ENCODE measurements at regions not wholly inside any gene's neighbourhood (a gene's known extent, or its start where the extent isn't known, plus 50 kb on each side); places are given as distances from the start of the nearest gene placed in this dataset.
A peak's percentile ranks its signal among the peaks of the same experiment; 100 is the strongest.

DNA sequence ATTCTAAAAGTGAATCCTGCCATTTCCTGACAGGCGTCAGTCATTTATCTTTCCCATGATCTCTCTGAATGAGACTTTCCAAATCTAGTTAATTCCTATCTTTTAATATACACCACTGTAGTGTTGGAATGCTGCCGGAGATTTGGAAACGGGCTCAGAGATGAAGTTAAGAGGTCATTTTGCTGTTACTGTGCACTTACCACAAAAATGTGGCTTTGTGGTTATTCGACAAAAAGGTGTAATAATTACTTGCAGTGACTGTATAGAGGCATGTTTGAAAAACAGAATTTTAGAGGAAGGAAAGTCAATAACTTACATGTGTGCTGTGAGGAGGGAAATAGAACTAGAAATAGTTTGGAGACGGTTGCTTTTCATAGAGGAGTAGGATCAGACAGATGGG, 460.2 kb upstream of the BTBD3 start:
- WGBS, 2 experiments (ENCODE audit: extremely low coverage in 1 of 2, insufficient coverage in 1 of 2, insufficient read length in 1 of 2, insufficient replicate concordance in 2 of 2, low coverage in 1 of 2, low lambda C conversion rate in 2 of 2, missing lambda C conversion rate in 1 of 2) = 92% methylated on average over 5 of the region's 5 CpGs; no CpG with 5 or more reads in 1 of the 2 experiments
- peak overlapping the region in 1 of 4 experiments; percentile 43; a peak in 1 of 7 replicates for H3K9ac ChIP-seq (replicated peaks in 1 of 4; ENCODE audit: extremely low read depth in 1 of 4, low read depth in 3 of 4, low read length in 3 of 4)
- ChIA-PET CTCF (ENCODE audit: partially characterized antibody) (no interaction called here), POLR2A (ENCODE audit: partially characterized antibody) (no interaction called here)
- H3K4me1 ChIP-seq (replicated peaks in 1 of 4; ENCODE audit: control insufficient read depth in 3 of 4, insufficient read depth in 4 of 4, low read length in 3 of 4) = peaks cover 0 to 2% (median under 1%) of the 10 kb centered on the region in 4 experiments; a peak in 2 of 7 replicates
- no peak overlapping the region for H2AFZ ChIP-seq (ENCODE audit: low read length)
- no peak overlapping the region for H3K4me2 ChIP-seq (ENCODE audit: insufficient read depth in 1 of 2, low read depth in 2 of 2, low read length in 2 of 2)
- H3K27ac ChIP-seq (ENCODE audit: low read depth, low read length) = no peak overlapping the region
- H2BK5ac ChIP-seq (ENCODE audit: low read depth, low read length) = no peak overlapping the region
- H4K20me1 ChIP-seq (replicated peaks in 1 of 2; ENCODE audit: control insufficient read depth in 1 of 2, insufficient read depth in 2 of 2, low read length in 2 of 2) = no peaks in the 10 kb centered on the region
- no peaks in the 10 kb centered on the region; a peak in 1 of 4 replicates for H3K9me3 ChIP-seq (ENCODE audit: insufficient read depth in 2 of 2, low read depth in 1 of 2, low read length in 1 of 2)
- no peak overlapping the region for H2BK15ac ChIP-seq (ENCODE audit: low read length)
- no peak overlapping the region for H2BK20ac ChIP-seq (ENCODE audit: low read length)
- H4K91ac ChIP-seq (replicated peaks; ENCODE audit: insufficient read length, low read length) = no peak overlapping the region
- H2AK5ac ChIP-seq (ENCODE audit: low read depth, low read length) = no peak overlapping the region
- DNase-seq (ENCODE audit: low read depth in 1 of 2, low spot score in 2 of 2) (no peak), FAIRE-seq (no peak)
- H3K36me3 ChIP-seq (ENCODE audit: control insufficient read depth in 2 of 4, insufficient read depth in 4 of 4, low read length in 3 of 4) = no peaks in the 10 kb centered on the region
- no peak overlapping the region for H3K4ac ChIP-seq (replicated peaks; ENCODE audit: insufficient read length, low read depth, low read length)
- H3K14ac ChIP-seq (ENCODE audit: insufficient read length) = no peak overlapping the region
- H4K8ac ChIP-seq (ENCODE audit: extremely low read depth, insufficient read depth, low read length) = no peak overlapping the region
- H3K4me3 ChIP-seq (ENCODE audit: extremely low read depth in 1 of 4, insufficient read depth in 2 of 4, low read depth in 3 of 4, low read length in 4 of 4) = no peak overlapping the region
- no peak overlapping the region for H4K5ac ChIP-seq (ENCODE audit: insufficient read length, low read depth, low read length)
- no peak overlapping the region for H3K56ac ChIP-seq (replicated peaks; ENCODE audit: insufficient read length, low read depth, low read length)
- no peaks in the 10 kb centered on the region for H3K23me2 ChIP-seq (ENCODE audit: low read depth, low read length)
- H2BK120ac ChIP-seq (replicated peaks; ENCODE audit: low read depth, low read length) = no peak overlapping the region
- no peaks in the 10 kb centered on the region for H3K27me3 ChIP-seq (replicated peaks in 1 of 4; ENCODE audit: control insufficient read depth in 3 of 4, extremely low read depth in 1 of 4, insufficient read depth in 3 of 4, low read length in 3 of 4)
- no peak for TF ChIP-seq YY1 (IDR thresholded peaks at IDR 0.05; ENCODE audit: low read depth, low read length)
- TF ChIP-seq EP300 (IDR thresholded peaks at IDR 0.05; ENCODE audit: borderline replicate concordance in 1 of 2, low read depth in 2 of 2, low read length in 2 of 2) = no peak
- TF ChIP-seq ASH2L (IDR thresholded peaks at IDR 0.05; ENCODE audit: low read length) = no peak
- no peak for TF ChIP-seq TCF12 (IDR thresholded peaks at IDR 0.05; ENCODE audit: low read depth, low read length)
- TF ChIP-seq SIX5 (IDR thresholded peaks at IDR 0.05; ENCODE audit: low read depth, low read length) = no peak
- no peak for TF ChIP-seq CBX8 (IDR thresholded peaks at IDR 0.05; ENCODE audit: borderline replicate concordance, low read depth, low read length)
- TF ChIP-seq POLR2AphosphoS5 (IDR thresholded peaks at IDR 0.05; ENCODE audit: low read depth, low read length) = no peak
- no peak for TF ChIP-seq BACH1 (IDR thresholded peaks at IDR 0.05; ENCODE audit: low read length)
- no peak for TF ChIP-seq FOSL1 (IDR thresholded peaks at IDR 0.05; ENCODE audit: insufficient read depth, low read depth, low read length)
- no peak for TF ChIP-seq MAFK (IDR thresholded peaks at IDR 0.05; ENCODE audit: low read depth, low read length)
- TF ChIP-seq RXRA (IDR thresholded peaks at IDR 0.05; ENCODE audit: insufficient read depth, low read depth, low read length) = no peak
- TF ChIP-seq SRF (IDR thresholded peaks at IDR 0.05; ENCODE audit: low read depth, low read length) = no peak
- TF ChIP-seq HDAC6 (IDR thresholded peaks at IDR 0.05; ENCODE audit: low read depth, low read length) = no peak
- no peaks in the 10 kb centered on the region for H3K79me2 ChIP-seq (ENCODE audit: control insufficient read depth in 1 of 2, insufficient read depth in 2 of 2, low read length in 2 of 2)
- no peaks in the 10 kb centered on the region for H3K79me1 ChIP-seq (ENCODE audit: low read depth, low read length)
- no peak overlapping the region for H3K18ac ChIP-seq (ENCODE audit: extremely low read depth, low read length)
- no peak overlapping the region for H2BK12ac ChIP-seq (ENCODE audit: low read depth, low read length)
- H3K23ac ChIP-seq (ENCODE audit: insufficient read length) = no peak overlapping the region

All from H1 (cell line).